DOHH2 (cell line): ENCODE measurements at regions not wholly inside any gene's neighbourhood (a gene's known extent, or its start where the extent isn't known, plus 50 kb on each side); places are given as distances from the start of the nearest gene placed in this dataset.

Experiments used
- H3F3A ChIP-seq: fragments of 200-600 bp; sonication (generic), shearing (Covaris generic); 2 replicates; pipeline ENCODE4 v1.6.0; 2016; ENCODE audit warnings: antibody characterized with exemption, mild to moderate bottlenecking; ENCODE audit not compliant: control insufficient read depth, insufficient read depth
- H3K27ac ChIP-seq: fragments of 200-600 bp; sonication (generic); 2 replicates; pipeline ENCODE4 v1.5.1; 2014; ENCODE audit warnings: low read depth, mild to moderate bottlenecking, low read length, moderate library complexity
- H3K27me3 ChIP-seq: fragments of 200-600 bp; sonication (generic); 2 replicates; pipeline ENCODE4 v1.6.1; 2014; ENCODE audit warnings: mild to moderate bottlenecking, low read length, mixed read lengths; ENCODE audit not compliant: control insufficient read depth
- H3K36me3 ChIP-seq: fragments of 200-600 bp; sonication (generic); 2 replicates; pipeline ENCODE4 v1.6.1; 2014; ENCODE audit warnings: mild to moderate bottlenecking, low read length, moderate library complexity, mixed read lengths; ENCODE audit not compliant: control insufficient read depth
- H3K4me1 ChIP-seq: fragments of 200-600 bp; sonication (generic); 2 replicates; pipeline ENCODE4 v1.6.1; 2014; ENCODE audit warnings: mild to moderate bottlenecking, low read length, mixed read lengths; ENCODE audit not compliant: control insufficient read depth
- H3K4me2 ChIP-seq: fragments of 200-600 bp; sonication (generic); 2 replicates; pipeline ENCODE4 v1.6.0; 2014; ENCODE audit warnings: mild to moderate bottlenecking, low read length, moderate library complexity
- H3K4me3 ChIP-seq: fragments of 200-600 bp; sonication (generic); 2 replicates; pipeline ENCODE4 v1.5.1; 2014; ENCODE audit warnings: mild to moderate bottlenecking, low read length, mixed read lengths
- H3K79me2 ChIP-seq: fragments of 200-600 bp; sonication (generic); 2 replicates; pipeline ENCODE4 v1.6.1; 2014; ENCODE audit warnings: mild to moderate bottlenecking, low read length, mixed read lengths; ENCODE audit not compliant: control insufficient read depth
- H3K9me2 ChIP-seq: fragments of 200-600 bp; sonication (generic); replicated peaks from 2 replicates; pipeline ENCODE4 v1.6.1; 2014; ENCODE audit warnings: mild to moderate bottlenecking, low read length, mixed read lengths; ENCODE audit not compliant: control insufficient read depth
- H3K9me3 ChIP-seq: fragments of 200-600 bp; sonication (generic); 2 replicates; pipeline ENCODE4 v1.6.1; 2014; ENCODE audit warnings: antibody characterized with exemption, low read length, mixed read lengths; ENCODE audit not compliant: control insufficient read depth, insufficient read depth
- H4K20me1 ChIP-seq: fragments of 200-600 bp; sonication (generic); 2 replicates; pipeline ENCODE4 v1.6.0; 2014; ENCODE audit warnings: low read depth, mild to moderate bottlenecking, antibody characterized with exemption, low read length, moderate library complexity; ENCODE audit not compliant: control insufficient read depth, insufficient read depth
- CTCF ChIP-seq: fragments of 200-600 bp; sonication (generic); IDR thresholded peaks from one replicate; pipeline ENCODE4 v1.5.1; 2014; ENCODE audit warnings: antibody characterized with exemption, mild to moderate bottlenecking, low read depth, low read length; ENCODE audit not compliant: poor library complexity, severe bottlenecking
- EZH2phosphoT487 ChIP-seq: fragments of 200-600 bp; sonication (generic); IDR thresholded peaks from 2 replicates; pipeline ENCODE4 v1.6.1; 2017; ENCODE audit warnings: borderline replicate concordance, mild to moderate bottlenecking, antibody characterized with exemption, low read length, moderate library complexity, mixed read lengths

- H3K36me3 ChIP-seq, result no peaks in the 10 kb centered on the region
- H3K4me1 ChIP-seq, result peaks cover 7% of the 10 kb centered on the region
- H4K20me1 ChIP-seq, result no peaks in the 10 kb centered on the region
- H3K27me3 ChIP-seq, result no peaks in the 10 kb centered on the region
- TF ChIP-seq CTCF (no peak), EZH2phosphoT487 (no peak)
- H3K27ac ChIP-seq, result no peak overlapping the region
- H3K4me3 ChIP-seq, result no peak overlapping the region
- H3K4me2 ChIP-seq, result no peak overlapping the region
- no peaks in the 10 kb centered on the region for H3F3A ChIP-seq
- no peaks in the 10 kb centered on the region for H3K79me2 ChIP-seq
- no peaks in the 10 kb centered on the region for H3K9me2 ChIP-seq
- peaks cover 3% of the 10 kb centered on the region; the same call in 1 of the 2 replicates for H3K9me3 ChIP-seq
Observed at GRCh38 chr6:102474041-102474807, 1080.7 kb downstream of the GRIK2 start.

GRCh38 chr6:102458990-102459389 lies 1065.5 kb downstream of the GRIK2 start:
- H3K36me3 ChIP-seq, result no peaks in the 10 kb centered on the region
- peaks cover 7% of the 10 kb centered on the region; the same call in 1 of the 2 replicates for H3K9me3 ChIP-seq
- no peak overlapping the region for H3K4me3 ChIP-seq
- H3K79me2 ChIP-seq, result no peaks in the 10 kb centered on the region
- H3K9me2 ChIP-seq, result no peaks in the 10 kb centered on the region
- no peaks in the 10 kb centered on the region for H3K27me3 ChIP-seq
- H3K27ac ChIP-seq, result no peak overlapping the region
- TF ChIP-seq EZH2phosphoT487 (no peak), CTCF (no peak)
- no peak overlapping the region for H3K4me2 ChIP-seq
- H4K20me1 ChIP-seq, result no peaks in the 10 kb centered on the region
- H3K4me1 ChIP-seq, result no peaks in the 10 kb centered on the region
- H3F3A ChIP-seq, result no peaks in the 10 kb centered on the region

GRCh38 chr6:102438171-102438570 lies 1044.7 kb downstream of the GRIK2 start:
- no peak for TF ChIP-seq EZH2phosphoT487
- no peak for TF ChIP-seq CTCF
- no peaks in the 10 kb centered on the region for H3K9me2 ChIP-seq
- H3K27me3 ChIP-seq, result no peaks in the 10 kb centered on the region
- no peaks in the 10 kb centered on the region for H4K20me1 ChIP-seq
- no peak overlapping the region for H3K4me3 ChIP-seq
- no peak overlapping the region for H3K4me2 ChIP-seq
- no peaks in the 10 kb centered on the region for H3K9me3 ChIP-seq
- no peaks in the 10 kb centered on the region for H3K36me3 ChIP-seq
- H3K27ac ChIP-seq, result no peak overlapping the region
- no peaks in the 10 kb centered on the region for H3F3A ChIP-seq
- H3K79me2 ChIP-seq, result no peaks in the 10 kb centered on the region
- no peaks in the 10 kb centered on the region for H3K4me1 ChIP-seq
